ENCODE measurements at regions not wholly inside any gene's neighbourhood (a gene's known extent, or its start where the extent isn't known, plus 50 kb on each side); places are given as distances from the start of the nearest gene placed in this dataset.

DNA sequence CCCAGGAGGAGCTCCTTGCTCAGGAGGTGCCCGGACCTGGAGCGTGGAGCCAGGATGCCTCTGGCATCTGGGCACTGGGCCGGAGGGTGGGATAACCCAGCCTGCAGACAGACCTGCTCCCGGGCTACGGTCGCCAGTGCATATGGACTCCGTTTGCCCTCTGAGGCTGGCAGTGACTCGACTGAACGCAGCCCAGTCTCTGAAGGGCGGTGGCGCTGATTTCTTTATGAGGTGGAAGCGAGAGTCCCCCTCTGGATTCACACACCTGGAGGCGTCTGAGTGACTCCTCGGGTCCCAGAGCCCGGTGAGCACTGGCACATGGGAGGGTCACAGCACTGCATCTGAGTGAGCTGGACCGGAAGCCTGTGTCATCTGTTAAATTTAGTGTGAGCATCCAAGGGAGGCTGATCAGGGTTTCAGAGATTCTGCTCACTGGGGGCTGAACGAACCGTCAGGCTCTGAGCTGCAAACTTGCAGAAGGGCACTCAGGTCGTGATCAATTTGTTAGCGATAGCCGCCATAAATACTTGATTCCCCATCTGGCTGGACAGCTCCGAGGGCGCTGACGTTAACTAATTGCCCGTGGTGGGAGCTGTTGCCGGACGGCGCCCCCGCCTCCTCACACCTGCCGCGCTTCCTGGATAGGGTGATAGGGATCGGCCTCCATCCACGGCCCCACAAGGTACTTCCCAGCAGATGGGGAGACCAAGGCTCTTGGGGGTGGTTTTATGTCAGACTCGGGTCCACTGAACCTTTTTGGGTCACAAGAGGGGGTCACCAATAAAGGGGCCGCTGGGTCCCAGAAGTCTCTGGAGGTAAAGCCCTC is 60.7 kb upstream of the TTC34 start:
- H3K27me3 Mint-ChIP-seq = peaks cover 1% of the 10 kb centered on the region
- no peaks in the 10 kb centered on the region for H3K36me3 Mint-ChIP-seq (ENCODE audit: low read depth)
- intact Hi-C loops (cut with micrococcal nuclease) = no loop called here
- no peak overlapping the region for H3K4me3 Mint-ChIP-seq
- no peaks in the 10 kb centered on the region for H3K4me1 Mint-ChIP-seq (ENCODE audit: low read depth)
- peaks cover 12% of the 10 kb centered on the region for H3K9me3 Mint-ChIP-seq
- no peak overlapping the region for H3K27ac Mint-ChIP-seq

GRCh38 chr1:2862814-2863647 is 61.5 kb upstream of the TTC34 start:
- H3K4me1 Mint-ChIP-seq (ENCODE audit: low read depth) = no peaks in the 10 kb centered on the region

GRCh38 chr1:2863648-2863963 is 62.1 kb upstream of the TTC34 start:
- intact Hi-C loops (cut with micrococcal nuclease) = no loop called here
- Mint-ChIP-seq H3K27me3 (peaks cover 1% of the 10 kb centered on the region), H3K4me3 (no peak overlapping the region), H3K9me3 (peaks cover 10% of the 10 kb centered on the region), H3K4me1 (ENCODE audit: low read depth) (no peaks in the 10 kb centered on the region), H3K36me3 (ENCODE audit: low read depth) (no peaks in the 10 kb centered on the region), H3K27ac (no peak overlapping the region)

More at GRCh38 chr1:2862814-2863647, 61.5 kb upstream of the TTC34 start:
- intact Hi-C loops (cut with micrococcal nuclease) = no loop called here
- Mint-ChIP-seq H3K27me3 (peaks cover 1% of the 10 kb centered on the region), H3K27ac (no peak overlapping the region), H3K36me3 (ENCODE audit: low read depth) (no peaks in the 10 kb centered on the region), H3K4me3 (no peak overlapping the region), H3K9me3 (peaks cover 12% of the 10 kb centered on the region)

DNA sequence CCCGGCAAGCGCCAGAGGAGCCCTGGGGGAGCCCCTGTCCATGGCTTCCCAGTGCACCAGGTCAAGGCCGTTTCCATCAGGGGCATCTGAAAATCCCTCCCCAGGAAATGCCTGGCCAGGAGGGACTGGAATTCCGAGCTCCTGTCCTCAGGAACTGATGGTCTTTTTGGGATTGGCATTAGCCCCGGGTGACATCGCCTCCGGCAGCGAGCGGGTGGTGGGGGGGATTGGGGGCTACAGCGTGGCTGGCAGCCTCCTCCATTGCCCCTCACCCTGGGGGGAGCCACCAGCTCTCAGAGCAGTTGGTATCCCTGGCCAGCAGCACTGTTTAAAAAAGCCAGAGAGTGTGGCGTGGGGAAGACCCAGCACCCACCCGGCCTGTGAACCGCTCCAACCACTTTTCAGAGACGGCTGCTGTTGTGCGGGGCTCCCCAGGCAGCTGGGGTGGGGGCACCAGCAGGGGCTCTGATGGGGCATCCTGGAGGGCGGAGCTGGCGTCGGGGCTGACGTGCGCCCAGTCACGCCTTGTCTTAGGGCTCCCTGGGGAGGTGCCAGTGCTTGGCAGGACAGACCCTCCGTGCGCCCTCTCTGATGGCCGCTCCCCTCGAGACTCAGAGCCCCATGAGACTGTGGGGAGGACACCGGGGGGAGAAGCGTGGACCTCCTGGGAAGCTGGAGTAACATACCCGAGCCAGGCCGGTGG is 62.9 kb upstream of the TTC34 start:
- H3K4me3 Mint-ChIP-seq = no peak overlapping the region
- no peaks in the 10 kb centered on the region for H3K36me3 Mint-ChIP-seq (ENCODE audit: low read depth)
- H3K4me1 Mint-ChIP-seq (ENCODE audit: low read depth) = no peaks in the 10 kb centered on the region
- intact Hi-C loops (cut with micrococcal nuclease) = no loop called here
- peaks cover 1% of the 10 kb centered on the region for H3K27me3 Mint-ChIP-seq
- H3K27ac Mint-ChIP-seq = no peak overlapping the region
- H3K9me3 Mint-ChIP-seq = peaks cover 2% of the 10 kb centered on the region

GRCh38 chr1:2865000-2865399 is 63.5 kb upstream of the TTC34 start:
- no peaks in the 10 kb centered on the region for H3K36me3 Mint-ChIP-seq (ENCODE audit: low read depth)
- no peak overlapping the region for H3K27ac Mint-ChIP-seq
- intact Hi-C loops (cut with micrococcal nuclease) = no loop called here
- peaks cover 1% of the 10 kb centered on the region for H3K27me3 Mint-ChIP-seq
- no peak overlapping the region for H3K4me3 Mint-ChIP-seq
- H3K4me1 Mint-ChIP-seq (ENCODE audit: low read depth) = no peaks in the 10 kb centered on the region
- H3K9me3 Mint-ChIP-seq = peaks cover under 1% of the 10 kb centered on the region

GRCh38 chr1:2865571-2866421 is 64.3 kb upstream of the TTC34 start:
- Mint-ChIP-seq H3K27ac (no peak overlapping the region), H3K4me3 (no peak overlapping the region), H3K9me3 (peaks cover 9% of the 10 kb centered on the region), H3K4me1 (ENCODE audit: low read depth) (no peaks in the 10 kb centered on the region), H3K36me3 (ENCODE audit: low read depth) (no peaks in the 10 kb centered on the region), H3K27me3 (peaks cover 1% of the 10 kb centered on the region)
- intact Hi-C loops (cut with micrococcal nuclease) = no loop called here

DNA sequence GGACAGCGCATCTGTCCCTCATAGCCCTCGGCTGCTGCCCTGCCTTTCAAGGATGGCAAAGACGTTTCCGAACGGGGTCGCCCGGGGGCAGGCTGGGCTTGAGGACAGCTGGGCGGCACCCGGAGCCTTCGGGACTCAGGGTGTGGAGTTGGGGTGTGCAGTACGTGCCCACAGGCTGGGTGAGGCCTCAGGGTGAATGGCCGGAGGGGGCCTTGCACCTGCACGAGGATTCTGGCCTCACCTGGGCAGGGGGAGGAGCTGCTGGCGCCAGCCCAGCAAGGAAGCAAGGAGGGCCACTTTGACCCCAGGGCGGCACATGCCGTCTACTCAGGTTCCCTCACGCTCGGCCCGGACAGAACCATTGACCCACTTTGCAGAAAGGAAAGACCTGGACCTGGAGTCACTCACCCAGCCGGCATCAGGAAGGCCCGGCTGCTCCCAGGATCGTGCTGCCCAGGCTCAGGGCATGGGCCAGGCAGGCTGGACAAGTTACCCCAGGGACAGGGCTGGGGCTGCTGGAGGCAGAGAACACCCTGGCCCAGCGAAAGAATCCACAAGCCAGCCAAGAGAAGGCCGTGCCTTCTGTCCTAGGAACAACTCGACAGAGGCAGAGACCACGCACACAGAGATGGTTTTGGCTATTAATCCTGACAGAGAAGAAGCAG is 65.1 kb upstream of the TTC34 start:
- H3K36me3 Mint-ChIP-seq (ENCODE audit: low read depth) = no peaks in the 10 kb centered on the region
- H3K4me3 Mint-ChIP-seq = no peak overlapping the region
- no peaks in the 10 kb centered on the region for H3K4me1 Mint-ChIP-seq (ENCODE audit: low read depth)
- intact Hi-C loops (cut with micrococcal nuclease) = no loop called here
- peaks cover 1% of the 10 kb centered on the region for H3K27me3 Mint-ChIP-seq
- H3K27ac Mint-ChIP-seq = no peak overlapping the region
- peaks cover 16% of the 10 kb centered on the region for H3K9me3 Mint-ChIP-seq

- H3K4me3 Mint-ChIP-seq = no peak overlapping the region
- H3K4me1 Mint-ChIP-seq (ENCODE audit: low read depth) = no peaks in the 10 kb centered on the region
- H3K27ac Mint-ChIP-seq = no peak overlapping the region
- peaks cover 1% of the 10 kb centered on the region for H3K27me3 Mint-ChIP-seq
- no peaks in the 10 kb centered on the region for H3K36me3 Mint-ChIP-seq (ENCODE audit: low read depth)
- H3K9me3 Mint-ChIP-seq = peaks cover 21% of the 10 kb centered on the region
- intact Hi-C loops (cut with micrococcal nuclease) = no loop called here
Measured at GRCh38 chr1:2867087-2867425, 65.6 kb upstream of the TTC34 start.

GRCh38 chr1:2867861-2868260 is 66.4 kb upstream of the TTC34 start:
- Mint-ChIP-seq H3K27me3 (peaks cover 1% of the 10 kb centered on the region), H3K4me3 (no peak overlapping the region), H3K27ac (no peak overlapping the region), H3K9me3 (peaks cover 22% of the 10 kb centered on the region), H3K4me1 (ENCODE audit: low read depth) (no peaks in the 10 kb centered on the region), H3K36me3 (ENCODE audit: low read depth) (no peaks in the 10 kb centered on the region)
- intact Hi-C loops (cut with micrococcal nuclease) = no loop called here

DNA sequence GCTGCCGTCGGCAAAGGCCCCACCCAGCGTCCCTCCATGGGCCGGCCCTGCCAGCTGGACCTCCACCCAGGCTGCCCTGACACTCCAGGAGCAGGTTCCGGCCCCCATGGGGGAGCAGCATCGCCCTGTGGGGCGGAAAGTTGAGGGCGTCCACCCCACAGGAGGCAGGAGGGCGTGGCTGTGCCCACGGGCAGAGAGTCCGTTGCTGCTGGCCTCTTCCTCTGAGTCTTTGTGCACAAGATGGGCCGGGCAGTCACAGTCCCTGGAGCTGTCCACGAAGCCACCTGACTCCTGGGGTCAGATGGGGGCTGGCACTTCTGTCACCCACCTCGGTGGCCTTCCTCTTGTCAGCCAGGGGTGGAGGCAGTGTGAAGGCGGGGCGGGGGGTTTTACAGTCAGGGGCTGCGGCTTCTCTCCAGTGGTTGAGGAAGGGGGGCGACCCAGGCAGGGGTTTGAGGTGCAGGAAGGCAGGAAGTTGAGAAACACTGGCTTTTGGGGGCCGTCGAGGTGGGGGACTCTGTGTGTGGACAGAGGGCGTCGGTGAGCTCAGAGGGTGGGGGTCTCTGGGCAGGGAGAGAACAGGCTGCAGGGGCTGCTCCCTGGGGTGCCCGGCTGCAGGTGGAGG is 67.2 kb upstream of the TTC34 start:
- Mint-ChIP-seq H3K9me3 (peaks cover 22% of the 10 kb centered on the region), H3K4me1 (ENCODE audit: low read depth) (no peaks in the 10 kb centered on the region), H3K27ac (no peak overlapping the region), H3K27me3 (no peaks in the 10 kb centered on the region), H3K4me3 (no peak overlapping the region), H3K36me3 (ENCODE audit: low read depth) (no peaks in the 10 kb centered on the region)
- intact Hi-C loops (cut with micrococcal nuclease) = no loop called here

DNA sequence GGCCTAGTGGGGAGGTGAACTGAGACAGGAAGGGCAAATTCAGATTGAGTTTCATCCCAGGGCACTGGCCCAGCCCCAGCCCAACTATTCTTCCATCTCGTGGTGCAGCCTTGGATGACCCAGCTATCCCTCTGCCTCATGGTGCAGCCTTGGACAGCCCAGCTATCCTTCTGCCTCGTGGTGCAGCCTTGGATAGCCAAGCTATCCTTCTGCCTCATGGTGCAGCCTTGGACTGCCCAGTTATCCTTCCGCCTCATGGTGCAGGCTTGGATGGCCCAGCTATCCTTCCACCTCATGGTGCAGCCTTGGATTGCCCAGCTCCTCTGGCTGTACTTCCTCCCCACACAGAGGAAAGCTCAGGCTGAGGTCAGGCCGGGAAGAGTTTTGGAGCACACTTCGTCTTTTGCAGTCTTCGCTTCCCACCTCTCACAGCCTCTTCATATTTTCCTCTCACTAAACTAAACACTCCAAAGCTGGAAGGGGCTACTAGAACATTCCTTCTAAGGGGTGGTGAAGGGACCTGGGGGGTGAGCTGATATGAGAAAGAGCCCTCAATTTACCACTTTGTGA is 69.8 kb upstream of the TTC34 start:
- Mint-ChIP-seq H3K4me3 (no peak overlapping the region), H3K27me3 (no peaks in the 10 kb centered on the region), H3K4me1 (ENCODE audit: low read depth) (no peaks in the 10 kb centered on the region), H3K9me3 (peaks cover 22% of the 10 kb centered on the region), H3K27ac (no peak overlapping the region), H3K36me3 (ENCODE audit: low read depth) (no peaks in the 10 kb centered on the region)
- intact Hi-C loops (cut with micrococcal nuclease) = no loop called here

DNA sequence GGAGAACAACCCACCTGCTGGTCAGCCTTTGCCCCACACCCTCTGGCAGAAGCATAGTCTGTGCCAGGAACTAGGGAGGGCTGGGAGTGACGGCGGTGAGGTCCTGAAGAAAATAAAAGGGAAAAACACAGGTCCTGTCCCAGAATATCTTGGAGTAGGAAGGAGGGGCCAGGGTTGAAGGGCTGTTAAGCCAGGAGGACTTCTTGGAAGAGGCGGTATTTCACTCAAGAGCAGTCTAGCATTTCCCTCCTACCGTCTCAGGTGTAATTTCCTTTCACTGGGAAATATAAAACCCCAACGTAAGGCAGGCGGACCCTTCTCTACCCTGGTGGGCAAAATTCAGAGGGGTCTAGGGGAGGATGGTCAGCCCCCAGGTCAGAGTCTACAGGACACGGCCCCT is 72.7 kb upstream of the TTC34 start:
- Mint-ChIP-seq H3K36me3 (ENCODE audit: low read depth) (no peaks in the 10 kb centered on the region), H3K9me3 (peaks cover 22% of the 10 kb centered on the region), H3K27ac (no peak overlapping the region), H3K4me1 (ENCODE audit: low read depth) (no peaks in the 10 kb centered on the region), H3K4me3 (no peak overlapping the region), H3K27me3 (no peaks in the 10 kb centered on the region)
- intact Hi-C loops (cut with micrococcal nuclease) = no loop called here
